Mesendoderm (in vitro differentiated cells): ENCODE measurements at regions not wholly inside any gene's neighbourhood (a gene's known extent, or its start where the extent isn't known, plus 50 kb on each side); places are given as distances from the start of the nearest gene placed in this dataset.
A peak's percentile ranks its signal among the peaks of the same experiment; 100 is the strongest.

Source experiments
- DNase-seq: peaks from one replicate; pipeline ENCODE4 v3.0.0; 2013
- H2AK5ac ChIP-seq: 2 replicates; pipeline ENCODE4 v1.6.1; 2013; ENCODE audit warnings: low read length, inconsistent platforms
- H2BK120ac ChIP-seq: 2 replicates; pipeline ENCODE4 v1.6.1; 2013; ENCODE audit warnings: low read depth, mild to moderate bottlenecking, low read length, moderate library complexity, mixed read lengths
- H2BK15ac ChIP-seq: replicated peaks from 2 replicates; pipeline ENCODE4 v1.6.1; 2013; ENCODE audit warnings: low read depth, mild to moderate bottlenecking, moderate library complexity
- H2BK5ac ChIP-seq: 2 replicates; pipeline ENCODE4 v1.6.1; 2013; ENCODE audit warnings: low read length, inconsistent platforms
- H3K18ac ChIP-seq: 2 replicates; pipeline ENCODE4 v1.6.1; 2013; ENCODE audit warnings: mild to moderate bottlenecking, low read length, mixed read lengths
- H3K23ac ChIP-seq: one replicate; pipeline ENCODE4 v1.6.1; 2013; ENCODE audit warnings: low read length
- H3K27ac ChIP-seq: 2 replicates; pipeline ENCODE4 v1.5.1; 2013; ENCODE audit warnings: low read depth, mild to moderate bottlenecking, inconsistent platforms, low read length, moderate library complexity
- H3K27me3 ChIP-seq: 2 replicates; pipeline ENCODE4 v1.6.1; 2013; ENCODE audit warnings: low read length, control low read depth, mild to moderate bottlenecking, inconsistent platforms; ENCODE audit not compliant: insufficient read depth, poor library complexity
- H3K36me3 ChIP-seq: 2 replicates; pipeline ENCODE4 v1.6.1; 2013; ENCODE audit warnings: low read length, inconsistent platforms; ENCODE audit not compliant: control insufficient read depth, insufficient read depth
- H3K4ac ChIP-seq: one replicate; pipeline ENCODE4 v1.6.1; 2013; ENCODE audit warnings: low read depth, mild to moderate bottlenecking, low read length, moderate library complexity
- H3K4me1 ChIP-seq: 2 replicates; pipeline ENCODE4 v1.6.1; 2013; ENCODE audit warnings: low read depth, low read length, inconsistent platforms; ENCODE audit not compliant: control insufficient read depth
- H3K4me2 ChIP-seq: 2 replicates; pipeline ENCODE4 v1.6.1; 2013; ENCODE audit warnings: low read length
- H3K4me3 ChIP-seq: 2 replicates; pipeline ENCODE4 v1.5.1; 2013; ENCODE audit warnings: mild to moderate bottlenecking, low read length
- H3K56ac ChIP-seq: one replicate; pipeline ENCODE4 v1.6.1; 2013; ENCODE audit warnings: low read length
- H3K79me1 ChIP-seq: 2 replicates; pipeline ENCODE4 v1.6.1; 2013; ENCODE audit warnings: low read length, inconsistent platforms
- H3K79me2 ChIP-seq: 2 replicates; pipeline ENCODE4 v1.6.1; 2013; ENCODE audit warnings: mild to moderate bottlenecking, low read length; ENCODE audit not compliant: control insufficient read depth, insufficient read depth
- H3K9ac ChIP-seq: 2 replicates; pipeline ENCODE4 v1.6.1; 2013; ENCODE audit warnings: low read length, inconsistent platforms
- H4K5ac ChIP-seq: one replicate; pipeline ENCODE4 v1.6.1; 2013; ENCODE audit warnings: low read length
- H4K8ac ChIP-seq: one replicate; pipeline ENCODE4 v1.6.1; 2013; ENCODE audit warnings: low read depth, mild to moderate bottlenecking, control low read depth, low read length, moderate library complexity
- WGBS: extraction: QIAGEN DNeasy Blood & Tissue Kit; methylation state at CpG from one replicate; pipeline ENCODE4 v1.1.7; 2013; ENCODE audit warnings: low lambda C conversion rate, missing lambda C conversion rate; ENCODE audit not compliant: insufficient coverage; ENCODE audit errors: extremely low coverage; 5-methylcytosine and 5-hydroxymethylcytosine counted together

GRCh38 chr22:47534804-47535410 lies 772.5 kb downstream of the TBC1D22A start:
- no peaks in the 10 kb centered on the region for H3K79me1 ChIP-seq
- H2BK120ac ChIP-seq = no peak overlapping the region
- H4K5ac ChIP-seq = no peak overlapping the region
- no peak overlapping the region for H3K23ac ChIP-seq
- WGBS = no CpG with 5 or more reads among the region's 9 CpGs
- no peak overlapping the region for H3K27ac ChIP-seq
- no peak overlapping the region for H2AK5ac ChIP-seq
- H4K8ac ChIP-seq = no peak overlapping the region
- no peak for DNase-seq
- H3K4ac ChIP-seq = no peak overlapping the region
- no peak overlapping the region for H3K4me2 ChIP-seq
- no peak overlapping the region for H3K9ac ChIP-seq
- H3K18ac ChIP-seq = no peak overlapping the region
- no peaks in the 10 kb centered on the region for H3K79me2 ChIP-seq
- H2BK5ac ChIP-seq = no peak overlapping the region
- no peaks in the 10 kb centered on the region for H3K27me3 ChIP-seq
- no peak overlapping the region for H2BK15ac ChIP-seq
- H3K4me3 ChIP-seq = no peak overlapping the region
- no peak overlapping the region for H3K56ac ChIP-seq
- no peaks in the 10 kb centered on the region for H3K4me1 ChIP-seq
- H3K36me3 ChIP-seq = no peaks in the 10 kb centered on the region

GRCh38 chr22:47533961-47534803 lies 771.7 kb downstream of the TBC1D22A start:
- Histone ChIP-seq H3K4me3 (no peak overlapping the region), H2AK5ac (no peak overlapping the region), H3K4me2 (no peak overlapping the region)

GRCh38 chr22:47517062-47517461 lies 754.6 kb downstream of the TBC1D22A start:
- no peak overlapping the region for H3K4me2 ChIP-seq
- H3K36me3 ChIP-seq = no peaks in the 10 kb centered on the region
- H2BK15ac ChIP-seq = no peak overlapping the region
- no peaks in the 10 kb centered on the region for H3K79me2 ChIP-seq
- no peaks in the 10 kb centered on the region for H3K79me1 ChIP-seq
- no peak overlapping the region for H4K8ac ChIP-seq
- no peak overlapping the region for H2BK120ac ChIP-seq
- no peak overlapping the region for H3K9ac ChIP-seq
- WGBS = no CpG with 5 or more reads among the region's 1 CpG
- no peak overlapping the region for H3K56ac ChIP-seq
- no peak overlapping the region for H3K23ac ChIP-seq
- H3K4me3 ChIP-seq = no peak overlapping the region
- no peak for DNase-seq
- H3K18ac ChIP-seq = no peak overlapping the region
- H3K4ac ChIP-seq = no peak overlapping the region
- no peak overlapping the region for H3K27ac ChIP-seq
- H3K4me1 ChIP-seq = no peaks in the 10 kb centered on the region
- no peak overlapping the region for H2AK5ac ChIP-seq
- no peaks in the 10 kb centered on the region for H3K27me3 ChIP-seq
- H2BK5ac ChIP-seq = no peak overlapping the region
- no peak overlapping the region for H4K5ac ChIP-seq

More at GRCh38 chr22:47533961-47534803, 771.7 kb downstream of the TBC1D22A start:
- no peak overlapping the region for H3K9ac ChIP-seq
- H3K4me1 ChIP-seq = no peaks in the 10 kb centered on the region
- no peaks in the 10 kb centered on the region for H3K79me1 ChIP-seq
- no peak overlapping the region for H4K8ac ChIP-seq
- H3K27me3 ChIP-seq = no peaks in the 10 kb centered on the region
- H2BK5ac ChIP-seq = no peak overlapping the region
- H3K56ac ChIP-seq = no peak overlapping the region
- no peak overlapping the region for H4K5ac ChIP-seq
- H2BK120ac ChIP-seq = no peak overlapping the region
- no peak overlapping the region for H2BK15ac ChIP-seq
- no peak overlapping the region for H3K27ac ChIP-seq
- H3K36me3 ChIP-seq = no peaks in the 10 kb centered on the region
- H3K18ac ChIP-seq = no peak overlapping the region
- no peaks in the 10 kb centered on the region for H3K79me2 ChIP-seq
- DNase-seq = no peak
- H3K23ac ChIP-seq = no peak overlapping the region
- WGBS = no CpG with 5 or more reads among the region's 11 CpGs
- H3K4ac ChIP-seq = no peak overlapping the region

GRCh38 chr22:47515384-47516125 lies 753.1 kb downstream of the TBC1D22A start:
- no peak overlapping the region for H4K8ac ChIP-seq
- no peak overlapping the region for H3K23ac ChIP-seq
- no peak overlapping the region for H3K4me3 ChIP-seq
- H3K79me1 ChIP-seq = no peaks in the 10 kb centered on the region
- H3K36me3 ChIP-seq = no peaks in the 10 kb centered on the region
- no CpG with 5 or more reads among the region's 2 CpGs for WGBS
- H3K9ac ChIP-seq = no peak overlapping the region
- no peak overlapping the region for H3K4ac ChIP-seq
- no peak overlapping the region for H2BK120ac ChIP-seq
- no peaks in the 10 kb centered on the region for H3K79me2 ChIP-seq
- no peaks in the 10 kb centered on the region for H3K4me1 ChIP-seq
- H3K27ac ChIP-seq = no peak overlapping the region
- peak; percentile 23 for DNase-seq
- no peaks in the 10 kb centered on the region for H3K27me3 ChIP-seq
- H3K18ac ChIP-seq = no peak overlapping the region
- H2AK5ac ChIP-seq = no peak overlapping the region
- H3K56ac ChIP-seq = no peak overlapping the region
- no peak overlapping the region for H3K4me2 ChIP-seq
- no peak overlapping the region for H2BK15ac ChIP-seq
- no peak overlapping the region for H4K5ac ChIP-seq
- H2BK5ac ChIP-seq = no peak overlapping the region

GRCh38 chr22:47512617-47513016 lies 750.2 kb downstream of the TBC1D22A start:
- no peaks in the 10 kb centered on the region for H3K79me2 ChIP-seq
- H3K79me1 ChIP-seq = no peaks in the 10 kb centered on the region
- H3K4ac ChIP-seq = no peak overlapping the region
- no peak overlapping the region for H3K4me2 ChIP-seq
- H2BK15ac ChIP-seq = no peak overlapping the region
- no CpG with 5 or more reads among the region's 2 CpGs for WGBS
- H3K9ac ChIP-seq = no peak overlapping the region
- H3K23ac ChIP-seq = no peak overlapping the region
- no peak overlapping the region for H3K56ac ChIP-seq
- no peak overlapping the region for H3K18ac ChIP-seq
- H2BK120ac ChIP-seq = no peak overlapping the region
- H2AK5ac ChIP-seq = no peak overlapping the region
- H3K4me3 ChIP-seq = no peak overlapping the region
- DNase-seq = no peak
- no peak overlapping the region for H4K5ac ChIP-seq
- H3K27me3 ChIP-seq = no peaks in the 10 kb centered on the region
- H3K27ac ChIP-seq = no peak overlapping the region
- no peak overlapping the region for H2BK5ac ChIP-seq
- no peaks in the 10 kb centered on the region for H3K36me3 ChIP-seq
- H3K4me1 ChIP-seq = no peaks in the 10 kb centered on the region
- no peak overlapping the region for H4K8ac ChIP-seq
